Breast epithelium (tissue), 3 donors: ENCODE measurements at regions not wholly inside any gene's neighbourhood (a gene's known extent, or its start where the extent isn't known, plus 50 kb on each side); places are given as distances from the start of the nearest gene placed in this dataset.

Experiments used
- CTCF ChIP-seq, 3 donors: fragments of 450-650 bp; IDR thresholded peaks; one replicate each; pipeline ENCODE4 v1.5.1; 2016 to 2017; ENCODE audit warnings: antibody characterized with exemption in 3 of 3, mild to moderate bottlenecking in 3 of 3, moderate library complexity in 3 of 3
- POLR2AphosphoS5 ChIP-seq, 3 donors: sonication (generic); formaldehyde crosslinking; IDR thresholded peaks; one replicate each; pipeline ENCODE4 v1.6.1; 2017; ENCODE audit warnings: antibody characterized with exemption in 3 of 3

GRCh38 chr7:68998136-68998535 is 600.1 kb upstream of the AUTS2 start:
- no peak for TF ChIP-seq POLR2AphosphoS5 (IDR thresholded peaks at IDR 0.05)
- no peak for TF ChIP-seq CTCF (IDR thresholded peaks at IDR 0.05)
